BLaER1 treated with 17β-estradiol and CSF1 and Interleukin-3, amounts not matched to agents 10 nM and 100 nM (cell line): ENCODE measurements at regions not wholly inside any gene's neighbourhood (a gene's known extent, or its start where the extent isn't known, plus 50 kb on each side); places are given as distances from the start of the nearest gene placed in this dataset.
"Not testable (repeated sequence)": the region's sequence is repeated elsewhere in the genome, so short reads cannot be mapped to it uniquely, and the experiment has no call there.

ENCODE experiments used
- H3K27ac ChIP-seq, 11 experiments: shearing (Covaris generic); formaldehyde crosslinking; 2 replicates each; pipeline ENCODE4 v1.8.1; 2022
- H3K27me3 ChIP-seq, 11 experiments: shearing (Covaris generic); formaldehyde crosslinking; 2 replicates each; pipeline ENCODE4 v1.8.1; 2022
- H3K36me3 ChIP-seq, 11 experiments: shearing (Covaris generic); formaldehyde crosslinking; 2 replicates each; pipeline ENCODE4 v1.8.1; 2022
- H3K4me1 ChIP-seq, 10 experiments: shearing (Covaris generic); formaldehyde crosslinking; 2 replicates each; pipeline ENCODE4 v1.8.1; 2022
- H3K4me2 ChIP-seq, 11 experiments: shearing (Covaris generic); formaldehyde crosslinking; 2 replicates each; pipeline ENCODE4 v1.8.1; 2022
- H3K4me3 ChIP-seq, 10 experiments: shearing (Covaris generic); formaldehyde crosslinking; 2 replicates each; pipeline ENCODE4 v1.8.1; 2022
- H3K9ac ChIP-seq, 11 experiments: shearing (Covaris generic); formaldehyde crosslinking; 2 replicates each; pipeline ENCODE4 v1.8.1; 2022
- H3K9me3 ChIP-seq, 11 experiments: shearing (Covaris generic); formaldehyde crosslinking; replicated peaks in 1 of 11; 2 replicates each; pipeline ENCODE4 v1.8.1; 2022
- H4K20me1 ChIP-seq, 11 experiments: shearing (Covaris generic); formaldehyde crosslinking; 2 replicates each; pipeline ENCODE4 v1.8.1; 2022
- Cebpa-rat ChIP-seq, 11 experiments: shearing (Covaris generic); IDR thresholded peaks; 2 replicates each; pipeline ENCODE4 v1.8.1; 2022

DNA sequence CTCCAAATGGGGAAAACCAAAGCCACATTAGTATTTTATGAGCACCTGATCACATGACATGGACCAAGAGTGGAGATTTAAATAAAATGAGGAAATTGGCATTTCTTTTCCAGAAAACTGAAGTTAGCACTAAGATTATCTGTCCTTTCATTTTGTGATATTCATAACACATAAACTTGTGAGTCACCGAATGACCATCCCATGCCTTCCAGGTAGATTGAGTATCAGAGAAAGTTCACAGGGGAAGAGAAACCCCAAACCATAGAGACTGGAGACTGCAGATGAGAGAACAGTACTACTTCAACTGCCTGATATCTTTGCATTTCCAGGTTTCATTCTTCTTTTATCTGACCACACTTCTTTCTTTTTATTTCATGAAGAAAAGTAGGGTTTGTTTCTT, 176.3 kb upstream of the LRP1B start:
- TF ChIP-seq Cebpa-rat (IDR thresholded peaks at IDR 0.05), result no peak
- Histone ChIP-seq H3K9me3 (peaks cover 19 to 32% (median 27%) of the 10 kb centered on the region in 11 experiments), H3K4me3 (no peak overlapping the region), H3K4me1 (no peaks in the 10 kb centered on the region), H3K27ac (no peak overlapping the region), H3K36me3 (no peaks in the 10 kb centered on the region), H4K20me1 (no peaks in the 10 kb centered on the region), H3K9ac (no peak overlapping the region), H3K4me2 (no peak overlapping the region), H3K27me3 (no peaks in the 10 kb centered on the region)

GRCh38 chr2:142306131-142306530, 175.3 kb upstream of the LRP1B start:
- Histone ChIP-seq H3K4me1 (no peaks in the 10 kb centered on the region), H3K27me3 (no peaks in the 10 kb centered on the region), H3K4me3 (no peak overlapping the region), H4K20me1 (no peaks in the 10 kb centered on the region), H3K36me3 (no peaks in the 10 kb centered on the region), H3K27ac (no peak overlapping the region), H3K9me3 (peaks cover 16 to 23% (median 20%) of the 10 kb centered on the region in 11 experiments), H3K9ac (no peak overlapping the region), H3K4me2 (no peak overlapping the region)
- no peak for TF ChIP-seq Cebpa-rat (IDR thresholded peaks at IDR 0.05)

GRCh38 chr2:142300517-142300916, 169.7 kb upstream of the LRP1B start:
- H3K4me1 ChIP-seq, result no peaks in the 10 kb centered on the region
- no peaks in the 10 kb centered on the region for H4K20me1 ChIP-seq
- H3K9me3 ChIP-seq, result no peaks in the 10 kb centered on the region
- no peaks in the 10 kb centered on the region for H3K36me3 ChIP-seq
- H3K27me3 ChIP-seq, result no peaks in the 10 kb centered on the region
- no peak for TF ChIP-seq Cebpa-rat (IDR thresholded peaks at IDR 0.05)
- H3K4me2 ChIP-seq, result no peak overlapping the region
- H3K27ac ChIP-seq, result no peak overlapping the region
- no peak overlapping the region for H3K9ac ChIP-seq
- no peak overlapping the region for H3K4me3 ChIP-seq

- no peak for TF ChIP-seq Cebpa-rat (IDR thresholded peaks at IDR 0.05)
- Histone ChIP-seq H3K4me1 (no peaks in the 10 kb centered on the region), H4K20me1 (no peaks in the 10 kb centered on the region), H3K27me3 (no peaks in the 10 kb centered on the region), H3K9ac (no peak overlapping the region), H3K36me3 (no peaks in the 10 kb centered on the region), H3K4me2 (no peak overlapping the region), H3K9me3 (no peaks in the 10 kb centered on the region), H3K4me3 (no peak overlapping the region), H3K27ac (no peak overlapping the region)
Observed at GRCh38 chr2:142299021-142299420, 168.2 kb upstream of the LRP1B start.

DNA sequence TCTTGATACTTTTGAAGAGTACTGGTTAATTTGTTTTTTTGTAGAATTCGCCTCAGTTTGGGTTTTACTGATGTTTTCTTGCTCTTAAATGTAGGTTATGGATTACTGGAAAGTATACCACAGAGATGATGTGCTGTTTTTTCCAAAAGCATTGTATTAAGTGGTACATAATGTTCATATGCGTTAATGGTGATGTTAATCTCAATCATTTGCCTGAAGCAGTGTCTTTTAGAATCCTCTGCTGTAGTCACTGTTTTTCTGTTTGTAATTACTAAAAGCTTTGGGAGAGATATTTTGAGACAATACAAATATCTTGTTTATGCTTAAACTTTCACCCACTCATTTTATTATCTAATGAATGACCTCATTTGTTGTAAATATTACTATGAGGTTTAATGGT, 163.4 kb upstream of the LRP1B start:
- H3K4me2 ChIP-seq, result no peak overlapping the region
- no peak overlapping the region for H3K9ac ChIP-seq
- no peak for TF ChIP-seq Cebpa-rat (IDR thresholded peaks at IDR 0.05)
- no peak overlapping the region for H3K4me3 ChIP-seq
- no peaks in the 10 kb centered on the region for H3K4me1 ChIP-seq
- no peaks in the 10 kb centered on the region for H4K20me1 ChIP-seq
- no peaks in the 10 kb centered on the region for H3K36me3 ChIP-seq
- no peak overlapping the region for H3K27ac ChIP-seq
- no peaks in the 10 kb centered on the region for H3K9me3 ChIP-seq
- H3K27me3 ChIP-seq, result no peaks in the 10 kb centered on the region

- Histone ChIP-seq H3K9ac (no peak overlapping the region), H3K9me3 (no peaks in the 10 kb centered on the region), H3K36me3 (no peaks in the 10 kb centered on the region), H4K20me1 (no peaks in the 10 kb centered on the region), H3K27me3 (no peaks in the 10 kb centered on the region), H3K4me1 (no peaks in the 10 kb centered on the region), H3K27ac (no peak overlapping the region), H3K4me3 (no peak overlapping the region), H3K4me2 (no peak overlapping the region)
- TF ChIP-seq Cebpa-rat (IDR thresholded peaks at IDR 0.05), result no peak
Observed at GRCh38 chr2:142291969-142292368, 161.2 kb upstream of the LRP1B start.

DNA sequence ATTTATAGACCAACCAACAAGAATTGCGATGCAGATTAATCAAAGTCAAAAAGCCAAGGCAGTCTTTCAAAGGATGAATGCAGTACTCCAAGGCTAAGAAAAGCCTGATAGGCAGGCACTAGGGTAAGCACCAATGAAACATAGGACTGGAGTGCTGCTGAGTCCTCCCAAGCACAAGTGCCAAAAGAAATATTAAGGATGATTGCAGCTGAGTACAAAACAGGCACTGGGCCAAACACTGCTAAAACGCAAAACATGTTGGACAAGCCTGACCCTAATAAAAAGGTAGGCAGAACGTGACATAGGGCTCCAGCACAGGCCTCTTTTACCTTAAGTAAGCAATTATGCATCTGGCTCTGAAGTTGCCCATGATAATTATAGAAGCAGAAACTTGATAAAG, 160.1 kb upstream of the LRP1B start:
- Histone ChIP-seq H4K20me1 (no peaks in the 10 kb centered on the region), H3K4me1 (no peaks in the 10 kb centered on the region), H3K27me3 (no peaks in the 10 kb centered on the region), H3K9me3 (no peaks in the 10 kb centered on the region), H3K4me2 (no peak overlapping the region), H3K4me3 (no peak overlapping the region), H3K9ac (no peak overlapping the region), H3K27ac (no peak overlapping the region), H3K36me3 (no peaks in the 10 kb centered on the region)
- TF ChIP-seq Cebpa-rat (IDR thresholded peaks at IDR 0.05), result no peak

- H3K9me3 ChIP-seq, result no peaks in the 10 kb centered on the region
- no peaks in the 10 kb centered on the region for H3K27me3 ChIP-seq
- H3K4me1 ChIP-seq, result no peaks in the 10 kb centered on the region
- H3K4me3 ChIP-seq, result no peak overlapping the region
- no peak overlapping the region for H3K27ac ChIP-seq
- H4K20me1 ChIP-seq, result no peaks in the 10 kb centered on the region
- H3K9ac ChIP-seq, result no peak overlapping the region
- no peak for TF ChIP-seq Cebpa-rat (IDR thresholded peaks at IDR 0.05)
- H3K36me3 ChIP-seq, result no peaks in the 10 kb centered on the region
- no peak overlapping the region for H3K4me2 ChIP-seq
Observed at GRCh38 chr2:142286618-142287017, 155.8 kb upstream of the LRP1B start.

GRCh38 chr2:142285480-142285879, 154.7 kb upstream of the LRP1B start:
- H3K4me2 ChIP-seq, result no peak overlapping the region
- H3K9ac ChIP-seq, result no peak overlapping the region
- H3K9me3 ChIP-seq, result no peaks in the 10 kb centered on the region
- TF ChIP-seq Cebpa-rat (IDR thresholded peaks at IDR 0.05), result no peak
- no peaks in the 10 kb centered on the region for H3K27me3 ChIP-seq
- no peak overlapping the region for H3K27ac ChIP-seq
- no peak overlapping the region for H3K4me3 ChIP-seq
- H3K4me1 ChIP-seq, result no peaks in the 10 kb centered on the region
- no peaks in the 10 kb centered on the region for H3K36me3 ChIP-seq
- H4K20me1 ChIP-seq, result no peaks in the 10 kb centered on the region

- not testable (repeated sequence) for H3K9me3 ChIP-seq, H3K36me3 ChIP-seq, H3K27me3 ChIP-seq
Observed at GRCh38 chr2:142284336-142284735, 153.5 kb upstream of the LRP1B start.

DNA sequence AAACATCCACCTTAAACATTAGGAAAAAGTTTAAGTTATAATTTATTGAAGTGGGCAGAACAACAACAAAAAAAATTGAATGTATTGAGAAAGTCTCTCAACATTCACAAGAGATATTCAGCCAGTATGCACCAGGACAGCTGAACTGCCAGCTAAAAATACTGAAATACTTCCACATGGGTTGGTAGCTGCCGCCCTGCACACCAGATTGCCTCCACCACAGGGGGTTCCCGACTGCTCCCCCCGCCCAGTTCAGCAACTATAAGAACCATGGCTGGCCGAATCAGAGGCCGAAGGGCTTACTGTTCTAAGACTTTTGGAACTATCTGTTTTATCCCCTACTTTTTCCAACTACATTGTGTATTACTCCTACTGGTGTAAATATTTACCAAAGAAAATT, 150.0 kb upstream of the LRP1B start:
- TF ChIP-seq Cebpa-rat (IDR thresholded peaks at IDR 0.05), result no peak
- no peaks in the 10 kb centered on the region for H3K36me3 ChIP-seq

More at GRCh38 chr2:142284336-142284735, 153.5 kb upstream of the LRP1B start:
- H3K4me2 ChIP-seq, H3K4me3 ChIP-seq, H4K20me1 ChIP-seq, H3K9ac ChIP-seq, H3K4me1 ChIP-seq, H3K27ac ChIP-seq: not testable (repeated sequence)

More for the DNA sequence above, 150.0 kb upstream of the LRP1B start:
- Histone ChIP-seq H3K27ac (no peak overlapping the region), H4K20me1 (no peaks in the 10 kb centered on the region), H3K9ac (no peak overlapping the region), H3K4me1 (no peaks in the 10 kb centered on the region), H3K27me3 (no peaks in the 10 kb centered on the region), H3K4me2 (no peak overlapping the region), H3K4me3 (no peak overlapping the region), H3K9me3 (peaks cover 15 to 26% (median 19%) of the 10 kb centered on the region in 11 experiments)
